ENCODE measurements at regions not wholly inside any gene's neighbourhood (a gene's known extent, or its start where the extent isn't known, plus 50 kb on each side); places are given as distances from the start of the nearest gene placed in this dataset.

DNA sequence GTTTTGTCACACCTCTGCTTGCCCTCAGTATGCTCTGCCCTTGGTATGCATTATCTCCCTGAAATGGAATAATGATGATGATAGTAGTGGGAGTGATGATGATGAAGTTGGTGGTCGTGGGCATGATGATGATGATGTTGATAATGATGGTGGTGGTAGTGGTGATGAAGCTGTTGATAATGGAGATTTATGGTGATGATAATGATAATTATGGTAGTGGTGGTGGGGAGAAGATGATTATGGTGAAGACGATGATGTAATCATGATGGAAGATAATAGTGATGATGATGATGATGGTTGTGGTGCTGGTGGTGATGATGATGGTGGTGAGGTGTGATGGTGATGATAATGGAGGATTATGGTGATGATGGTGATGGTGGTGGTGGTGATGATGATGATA, 390.1 kb upstream of the EEF2KMT start:
- TF ChIP-seq, protein P1, sequence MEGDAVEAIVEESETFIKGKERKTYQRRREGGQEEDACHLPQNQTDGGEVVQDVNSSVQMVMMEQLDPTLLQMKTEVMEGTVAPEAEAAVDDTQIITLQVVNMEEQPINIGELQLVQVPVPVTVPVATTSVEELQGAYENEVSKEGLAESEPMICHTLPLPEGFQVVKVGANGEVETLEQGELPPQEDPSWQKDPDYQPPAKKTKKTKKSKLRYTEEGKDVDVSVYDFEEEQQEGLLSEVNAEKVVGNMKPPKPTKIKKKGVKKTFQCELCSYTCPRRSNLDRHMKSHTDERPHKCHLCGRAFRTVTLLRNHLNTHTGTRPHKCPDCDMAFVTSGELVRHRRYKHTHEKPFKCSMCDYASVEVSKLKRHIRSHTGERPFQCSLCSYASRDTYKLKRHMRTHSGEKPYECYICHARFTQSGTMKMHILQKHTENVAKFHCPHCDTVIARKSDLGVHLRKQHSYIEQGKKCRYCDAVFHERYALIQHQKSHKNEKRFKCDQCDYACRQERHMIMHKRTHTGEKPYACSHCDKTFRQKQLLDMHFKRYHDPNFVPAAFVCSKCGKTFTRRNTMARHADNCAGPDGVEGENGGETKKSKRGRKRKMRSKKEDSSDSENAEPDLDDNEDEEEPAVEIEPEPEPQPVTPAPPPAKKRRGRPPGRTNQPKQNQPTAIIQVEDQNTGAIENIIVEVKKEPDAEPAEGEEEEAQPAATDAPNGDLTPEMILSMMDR (IDR thresholded peaks at IDR 0.05; ENCODE audit: extremely low read depth, missing control alignments) = no peak
- DNase-seq (ENCODE audit: low spot score) = no peak

DNA sequence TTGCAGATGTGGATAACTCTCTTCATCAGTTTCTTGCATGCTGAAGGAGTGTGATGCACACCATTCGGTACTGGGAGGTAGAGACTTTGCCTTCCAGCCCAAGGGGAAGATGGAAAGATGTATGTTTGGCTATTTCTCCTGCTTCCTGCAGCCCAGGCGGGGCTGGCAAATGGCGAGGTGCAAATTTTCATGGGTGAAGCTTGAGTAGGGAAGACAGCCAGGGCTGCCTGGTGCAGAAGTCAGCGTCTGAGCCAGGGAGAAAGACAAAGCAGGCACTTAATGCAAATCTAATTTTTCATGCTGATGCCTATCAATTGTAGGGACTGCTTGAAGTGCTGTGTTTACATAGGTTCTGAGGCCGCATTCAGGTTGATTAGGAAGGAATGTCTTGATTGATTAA, 384.7 kb upstream of the EEF2KMT start:
- TF ChIP-seq, protein P1 (IDR thresholded peaks at IDR 0.05; ENCODE audit: extremely low read depth, missing control alignments) = no peak
- DNase-seq (ENCODE audit: low spot score) = no peak

DNA sequence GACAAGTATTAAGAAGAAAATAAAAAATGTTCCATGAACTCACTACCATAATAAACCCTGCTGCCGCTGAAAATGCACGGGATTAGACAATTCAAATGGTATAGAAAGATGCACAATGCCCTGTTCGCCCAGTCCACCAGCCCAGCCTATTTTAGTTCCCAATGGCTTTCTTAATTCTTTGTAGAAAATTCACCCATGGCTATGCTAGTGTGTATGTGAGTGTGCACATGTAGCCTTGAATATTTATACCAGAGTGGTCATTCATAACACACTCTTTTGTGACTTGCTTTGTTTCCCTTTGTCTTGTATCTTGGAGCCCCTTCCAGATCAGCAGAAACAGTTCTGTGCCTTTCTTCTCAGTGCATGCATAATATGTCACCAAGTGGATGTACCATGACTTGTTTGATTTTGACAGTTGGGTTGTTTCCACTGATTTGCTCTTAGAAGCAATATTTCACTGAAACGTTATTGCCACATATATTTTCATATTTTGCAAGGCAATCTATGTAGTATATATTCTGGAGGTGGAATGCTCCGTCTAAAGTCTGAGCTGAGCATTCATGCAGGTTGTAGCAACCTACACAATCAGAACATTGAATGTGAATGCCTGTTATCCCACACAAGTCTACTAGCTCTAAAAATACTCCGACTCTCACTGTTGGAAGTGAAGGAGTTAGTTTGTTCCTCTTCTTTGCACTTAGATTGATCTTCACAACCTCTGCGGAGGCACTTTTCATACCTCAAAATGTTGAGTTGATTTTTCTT, 383.0 kb upstream of the EEF2KMT start:
- no peak for DNase-seq (ENCODE audit: low spot score)
- TF ChIP-seq, protein P1 (IDR thresholded peaks at IDR 0.05; ENCODE audit: extremely low read depth, missing control alignments) = no peak

DNA sequence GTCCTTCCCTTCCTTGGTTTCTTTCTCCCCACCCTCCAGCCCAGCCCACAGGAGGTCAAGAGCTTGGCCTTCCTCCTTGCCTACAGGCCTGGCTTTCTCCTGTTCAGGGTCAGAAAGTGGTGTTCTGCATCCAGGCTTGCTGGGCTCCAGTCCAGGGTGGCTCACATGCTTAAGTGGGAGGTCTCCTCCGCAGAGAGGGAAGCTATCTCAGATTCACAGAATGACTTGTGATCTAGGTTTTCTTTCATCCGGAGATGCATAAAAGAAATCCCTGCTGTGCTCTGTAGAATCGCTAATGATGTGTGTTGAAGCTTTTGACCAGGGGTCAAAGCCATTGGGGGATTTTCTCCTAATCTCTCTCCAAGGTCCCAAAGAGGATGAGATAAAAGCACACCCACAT, 382.3 kb upstream of the EEF2KMT start:
- TF ChIP-seq, protein P1 (IDR thresholded peaks at IDR 0.05; ENCODE audit: extremely low read depth, missing control alignments) = no peak
- DNase-seq (ENCODE audit: low spot score) = no peak

DNA sequence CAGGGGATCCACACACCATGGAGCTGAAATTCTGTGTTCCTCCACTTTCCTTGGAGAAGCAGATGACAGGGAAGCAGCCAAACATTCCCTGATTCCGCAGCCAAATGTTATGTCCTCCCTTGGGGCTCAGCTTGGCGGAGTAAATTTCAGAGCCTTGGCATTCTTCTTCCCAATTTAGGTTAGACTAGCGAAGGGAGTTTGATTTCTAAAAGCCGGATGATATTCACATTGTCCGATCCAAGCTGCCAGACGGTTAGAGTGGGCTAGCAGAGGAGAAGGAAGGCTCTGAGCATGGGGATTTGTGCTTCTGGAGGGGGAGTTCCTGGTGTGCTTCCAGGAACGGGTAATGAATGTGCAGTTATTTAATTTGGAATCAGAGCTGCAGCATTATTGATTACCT, 380.4 kb upstream of the EEF2KMT start:
- TF ChIP-seq, protein P1 (IDR thresholded peaks at IDR 0.05; ENCODE audit: extremely low read depth, missing control alignments) = no peak
- no peak for DNase-seq (ENCODE audit: low spot score)

DNA sequence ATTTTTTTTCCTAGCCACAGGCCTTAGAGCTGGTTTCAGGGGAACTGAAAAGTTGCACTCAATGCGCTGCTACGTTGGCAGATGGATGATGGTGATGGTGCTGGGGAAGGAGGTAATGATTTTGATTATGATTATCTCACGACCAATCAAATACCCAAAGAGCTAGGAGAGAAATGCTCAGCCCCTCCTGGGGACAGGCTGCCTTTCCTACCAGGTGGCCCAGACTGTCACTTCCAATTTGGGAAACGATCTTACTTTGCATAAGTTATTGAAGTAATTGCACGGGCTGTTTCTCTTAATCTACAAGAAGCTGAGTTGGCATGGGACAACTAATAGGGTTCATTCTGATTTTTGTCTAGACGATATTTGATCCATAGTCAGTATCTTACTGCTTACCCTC, 379.7 kb upstream of the EEF2KMT start:
- TF ChIP-seq, protein P1 (IDR thresholded peaks at IDR 0.05; ENCODE audit: extremely low read depth, missing control alignments) = no peak

DNA sequence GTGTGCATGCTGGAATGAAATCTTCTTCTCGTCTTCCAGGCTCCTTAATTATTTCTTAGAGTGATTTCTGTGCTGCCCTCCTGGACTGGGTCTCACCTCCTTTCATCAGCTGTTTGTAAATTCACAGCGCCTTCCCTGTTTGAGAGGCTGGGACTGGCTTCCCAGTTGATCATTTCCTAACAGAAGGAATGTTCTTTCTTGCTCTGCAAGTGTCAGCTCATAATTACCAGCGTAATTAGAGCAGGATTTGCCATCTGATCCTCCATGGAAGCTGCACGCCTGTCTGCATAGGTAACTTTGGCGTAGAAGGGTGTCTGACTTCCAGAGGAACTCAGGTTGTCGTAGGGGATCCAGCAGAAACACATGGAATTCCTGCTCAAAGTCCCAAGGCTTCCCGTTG, 375.0 kb upstream of the EEF2KMT start:
- no peak for DNase-seq (ENCODE audit: low spot score)

More for the DNA sequence above, 379.7 kb upstream of the EEF2KMT start:
- DNase-seq (ENCODE audit: low spot score) = no peak

More for the DNA sequence above, 375.0 kb upstream of the EEF2KMT start:
- TF ChIP-seq, protein P1 (IDR thresholded peaks at IDR 0.05; ENCODE audit: extremely low read depth, missing control alignments) = no peak

Data from GM20000 (cell line).